Heart left ventricle (tissue), 16 donors: ENCODE measurements at regions not wholly inside any gene's neighbourhood (a gene's known extent, or its start where the extent isn't known, plus 50 kb on each side); places are given as distances from the start of the nearest gene placed in this dataset.

Source experiments
- ATAC-seq, 4 donors: fragments of 200-7000 bp; cut with Tn5 transposase; one replicate each; pipeline ENCODE4 v1.9.1; 2020 to 2022; ENCODE audit warnings: moderate library complexity in 4 of 4, mild to moderate bottlenecking in 3 of 4, moderate number of reproducible peaks in 1 of 4
- DNase-seq, 5 donors: peaks; one replicate each; pipeline ENCODE4 v3.0.0-alpha.2; 2020
- H3K27ac ChIP-seq, 12 donors: fragments of 200-600 bp; sonication (generic) in 4 of 12; one replicate each; pipeline versions ENCODE4 v1.5.0 to v1.8.0; 2016 to 2022; ENCODE audit warnings: mild to moderate bottlenecking in 2 of 12
- H3K27me3 ChIP-seq, 9 donors: fragments of 200-600 bp; sonication (generic) in 2 of 9; one replicate each; pipeline versions ENCODE4 v1.5.1 to v1.8.0; 2016 to 2022; ENCODE audit warnings: mild to moderate bottlenecking in 3 of 9
- H3K36me3 ChIP-seq, 9 donors: fragments of 200-600 bp; sonication (generic) in 2 of 9; one replicate each; pipeline versions ENCODE4 v1.5.0 to v1.8.0; 2018 to 2022; ENCODE audit warnings: mild to moderate bottlenecking in 2 of 9
- H3K4me1 ChIP-seq, 12 donors: fragments of 200-600 bp; sonication (generic) in 4 of 12; one replicate each; pipeline versions ENCODE4 v1.5.0 to v1.8.0; 2016 to 2022; ENCODE audit warnings: mild to moderate bottlenecking in 3 of 12
- H3K4me3 ChIP-seq, 12 donors: fragments of 200-600 bp; sonication (generic) in 4 of 12; one replicate each; pipeline versions ENCODE4 v1.5.0 to v1.8.0; 2017 to 2022; ENCODE audit warnings: mild to moderate bottlenecking in 9 of 12, moderate library complexity in 4 of 12
- H3K9me3 ChIP-seq, 12 donors: fragments of 200-600 bp; sonication (generic) in 4 of 12; one replicate each; pipeline versions ENCODE4 v1.5.0 to v1.8.0; 2016 to 2022; ENCODE audit warnings: mild to moderate bottlenecking in 1 of 12
- POLR2A ChIP-seq, 2 donors: fragments of 450-650 bp; IDR thresholded peaks; one replicate each; pipeline ENCODE4 v1.6.1; 2017; ENCODE audit warnings: antibody characterized with exemption in 2 of 2, mild to moderate bottlenecking in 2 of 2, moderate library complexity in 2 of 2
- WGBS, 4 donors: extraction: QIAGEN DNeasy Blood & Tissue Kit in 2 of 4; methylation state at CpG; one replicate each; pipeline versions ENCODE4 v1.1.5 to v1.1.7; 2013 to 2018; 5-methylcytosine and 5-hydroxymethylcytosine counted together
- intact Hi-C, 10 donors: fragments of 100-400 bp; cut with DNase I; formaldehyde crosslinking; loops; one replicate each; pipeline versions ENCODE4 v1.11.1 to v1.14.2; 2022
- TF ChIP-seq, protein P1 (sequence below), 12 donors: fragments of 200-600 bp; sonication (generic) in 4 of 12; IDR thresholded peaks; one replicate each; pipeline versions ENCODE4 v1.5.0 to v1.8.0; 2018 to 2022; ENCODE audit warnings: antibody characterized with exemption in 12 of 12, mild to moderate bottlenecking in 5 of 12
- donor health status: ischemic (EF 13 %, LVEDD 7.1; RV severe dilation, severe dysfunction).
- donor health status: healthy with polysubstance abuse.
- donor health status: DM: no; HTN: yes; CAD: no.
- donor health status: DM: no; HTN: no; CAD: no.
- donor health status: ischemic (EF 25% LVEDD 6.9; RV normal size, moderate dysfunction).
- donor health status: ischemic (EF 25% LVEDD 5.7; RV mildly dilated, moderate dysfunction).
- donor health status: healthy.
- donor health status: DM: yes; HTN: yes; CAD: no.
- donor health status: ischemic (EF 35%, LVEDD 5.7; RV mildly dilated, moderate dysfunction).
- donor health status: nonischemic (EF 11% LVEDD 7.7; RV severe dilation, severe dysfunction).
- donor health status: DM: yes; HTN: yes; CAD: no.
- donor health status: PGD.
- donor health status: ischemic (EF 29% LVEDD 5.4; RV normal size, mild dysfunction).
- donor health status: nonischemic (EF 23%, LVEDD 6.1; RV moderate dilation, normal function).

DNA sequence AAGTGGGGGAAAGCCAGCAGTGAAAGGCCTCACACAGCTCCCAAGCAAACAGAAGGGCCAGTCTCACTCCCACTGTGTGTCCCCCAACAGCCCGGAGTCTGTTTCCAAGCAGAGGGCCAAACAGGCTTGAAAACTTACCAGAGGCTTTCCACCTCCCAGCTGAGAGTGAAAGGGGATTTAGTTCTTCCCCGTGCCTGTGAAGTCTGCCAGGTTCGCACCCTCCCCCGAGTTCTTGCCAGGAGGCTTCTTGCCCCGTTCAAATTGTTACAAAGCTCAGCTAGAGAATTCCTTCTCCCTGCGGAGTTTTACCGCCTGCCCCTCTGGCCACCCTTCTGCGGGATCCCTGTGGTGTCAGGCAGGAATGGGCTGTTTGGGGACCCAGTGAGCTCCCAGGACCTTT is 68.0 kb upstream of the WNT7A start:
- Histone ChIP-seq H3K27ac (no peak overlapping the region), H3K4me1 (no peaks in the 10 kb centered on the region), H3K4me3 (no peak overlapping the region), H3K9me3 (peaks cover 0 to 44% (median 12%) of the 10 kb centered on the region in 12 donors), H3K27me3 (peaks cover 0 to 13% (median 0%) of the 10 kb centered on the region in 9 donors), H3K36me3 (no peaks in the 10 kb centered on the region)
- ATAC-seq (no peak), DNase-seq (no peak)
- intact Hi-C loops, result no loop called here
- TF ChIP-seq, protein P1, sequence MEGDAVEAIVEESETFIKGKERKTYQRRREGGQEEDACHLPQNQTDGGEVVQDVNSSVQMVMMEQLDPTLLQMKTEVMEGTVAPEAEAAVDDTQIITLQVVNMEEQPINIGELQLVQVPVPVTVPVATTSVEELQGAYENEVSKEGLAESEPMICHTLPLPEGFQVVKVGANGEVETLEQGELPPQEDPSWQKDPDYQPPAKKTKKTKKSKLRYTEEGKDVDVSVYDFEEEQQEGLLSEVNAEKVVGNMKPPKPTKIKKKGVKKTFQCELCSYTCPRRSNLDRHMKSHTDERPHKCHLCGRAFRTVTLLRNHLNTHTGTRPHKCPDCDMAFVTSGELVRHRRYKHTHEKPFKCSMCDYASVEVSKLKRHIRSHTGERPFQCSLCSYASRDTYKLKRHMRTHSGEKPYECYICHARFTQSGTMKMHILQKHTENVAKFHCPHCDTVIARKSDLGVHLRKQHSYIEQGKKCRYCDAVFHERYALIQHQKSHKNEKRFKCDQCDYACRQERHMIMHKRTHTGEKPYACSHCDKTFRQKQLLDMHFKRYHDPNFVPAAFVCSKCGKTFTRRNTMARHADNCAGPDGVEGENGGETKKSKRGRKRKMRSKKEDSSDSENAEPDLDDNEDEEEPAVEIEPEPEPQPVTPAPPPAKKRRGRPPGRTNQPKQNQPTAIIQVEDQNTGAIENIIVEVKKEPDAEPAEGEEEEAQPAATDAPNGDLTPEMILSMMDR (IDR thresholded peaks at IDR 0.05), result no peak
- no peak for TF ChIP-seq POLR2A (IDR thresholded peaks at IDR 0.05)
- WGBS, 4 donors, result 19 to 34% (median 27%) methylated on average over 8 of the region's 8 CpGs

DNA sequence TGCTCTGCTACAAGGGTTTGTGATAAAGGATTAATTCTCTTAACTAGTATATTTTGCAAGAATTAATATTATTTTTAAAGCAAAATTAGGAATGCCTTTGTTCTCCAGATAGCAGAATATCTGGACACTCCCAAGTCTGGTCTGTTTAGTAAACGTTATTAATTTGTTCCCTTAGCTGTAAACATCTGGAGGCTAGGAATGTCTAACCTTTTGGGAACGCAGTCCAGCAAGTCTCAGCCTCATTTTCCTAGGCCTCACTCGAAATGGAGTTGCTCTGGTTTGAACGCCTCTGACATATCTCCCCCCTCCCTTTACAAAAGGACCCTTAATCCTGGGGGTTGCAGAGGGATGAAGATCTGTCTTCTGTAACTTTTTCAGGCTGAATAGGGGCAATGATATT is 59.3 kb upstream of the WNT7A start:
- TF ChIP-seq POLR2A (IDR thresholded peaks at IDR 0.05), result no peak
- TF ChIP-seq, protein P1 (IDR thresholded peaks at IDR 0.05), result no peak
- DNase-seq, result no peak
- Histone ChIP-seq H3K36me3 (no peaks in the 10 kb centered on the region), H3K9me3 (peaks cover 0 to 18% (median 9%) of the 10 kb centered on the region in 12 donors), H3K4me1 (no peaks in the 10 kb centered on the region), H3K27me3 (peaks cover 0 to 4% (median 0%) of the 10 kb centered on the region in 9 donors), H3K27ac (no peak overlapping the region), H3K4me3 (no peak overlapping the region)
- WGBS, 4 donors, result 65 to 76% (median 75%) methylated on average over 4 of the region's 4 CpGs
- no peak for ATAC-seq
- intact Hi-C loops, result no loop called here

DNA sequence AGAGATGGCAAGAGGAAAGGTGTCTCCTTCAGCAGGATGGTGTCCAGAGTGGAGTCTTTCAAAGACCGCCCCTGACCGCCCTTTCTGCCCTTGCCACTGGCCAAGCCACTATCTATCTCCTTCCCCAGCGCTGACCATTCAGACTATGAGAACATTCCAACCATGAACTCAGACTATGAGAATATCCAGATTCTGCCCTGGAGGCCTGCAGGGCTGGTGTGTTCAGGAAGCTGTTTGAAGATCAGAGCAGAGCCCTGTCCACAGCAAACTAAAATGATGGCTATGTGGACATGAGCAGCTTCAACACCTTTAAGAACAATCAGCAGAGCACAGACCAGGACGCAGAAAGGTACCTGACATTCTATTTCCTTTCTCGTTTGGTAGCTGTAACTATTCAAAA is 57.3 kb upstream of the WNT7A start:
- TF ChIP-seq, protein P1 (IDR thresholded peaks at IDR 0.05), result no peak
- no peak for TF ChIP-seq POLR2A (IDR thresholded peaks at IDR 0.05)
- DNase-seq (no peak), ATAC-seq (no peak)
- Histone ChIP-seq H3K27me3 (peaks cover 0 to 12% (median 5%) of the 10 kb centered on the region in 9 donors), H3K27ac (no peak overlapping the region), H3K9me3 (peaks cover 0 to 7% (median 0%) of the 10 kb centered on the region in 12 donors), H3K36me3 (no peaks in the 10 kb centered on the region), H3K4me1 (peaks cover 0 to 8% (median 0%) of the 10 kb centered on the region in 12 donors), H3K4me3 (no peak overlapping the region)
- intact Hi-C loops, result no loop called here
- 62 to 74% (median 67%) methylated on average over 5 of the region's 5 CpGs for WGBS, 4 donors

DNA sequence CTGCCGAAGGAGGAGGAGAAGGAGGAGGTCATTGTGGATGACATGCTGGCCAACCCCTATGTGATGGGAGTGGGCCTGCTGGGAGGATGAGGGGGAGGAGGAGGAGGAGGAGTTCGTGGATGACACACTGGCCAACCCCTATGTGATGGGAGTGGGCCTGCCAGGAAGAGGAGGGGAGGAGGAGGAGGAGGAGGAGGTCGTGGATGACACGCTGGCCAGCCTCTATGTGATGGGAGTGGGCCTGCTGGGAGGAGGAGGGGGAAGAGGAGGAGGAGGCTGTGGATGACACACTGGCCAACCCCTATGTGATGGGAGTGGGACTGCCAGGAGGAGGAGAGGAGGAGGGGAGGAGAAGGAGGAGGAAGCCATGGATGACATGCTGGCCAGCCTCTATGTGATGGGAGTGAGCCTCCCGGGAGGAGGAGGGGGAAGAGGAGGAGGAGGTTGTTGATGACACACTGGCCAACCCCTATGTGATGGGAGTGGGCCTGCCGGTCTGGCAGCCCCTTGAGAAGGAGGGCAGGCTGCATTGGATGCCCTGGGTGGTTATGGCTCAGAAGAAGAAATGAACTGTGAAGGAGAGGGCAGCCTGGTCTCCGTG is 55.7 kb upstream of the WNT7A start:
- Histone ChIP-seq H3K36me3 (no peaks in the 10 kb centered on the region), H3K27ac (no peak overlapping the region), H3K9me3 (peaks cover 0 to 3% (median 0%) of the 10 kb centered on the region in 12 donors), H3K4me1 (peaks cover 0 to 8% (median 0%) of the 10 kb centered on the region in 12 donors), H3K4me3 (no peak overlapping the region), H3K27me3 (peaks cover 0 to 17% (median 5%) of the 10 kb centered on the region in 9 donors)
- ATAC-seq (no peak), DNase-seq (no peak)
- WGBS, 4 donors, result 56 to 71% (median 66%) methylated on average over 7 of the region's 7 CpGs
- TF ChIP-seq POLR2A (IDR thresholded peaks at IDR 0.05), result no peak
- TF ChIP-seq, protein P1 (IDR thresholded peaks at IDR 0.05), result no peak
- intact Hi-C loops, result no loop called here
